Fibroblast of gingiva (primary cell): ENCODE measurements at regions not wholly inside any gene's neighbourhood (a gene's known extent, or its start where the extent isn't known, plus 50 kb on each side); places are given as distances from the start of the nearest gene placed in this dataset.

Experiments
- DNase-seq: peaks from one replicate; pipeline ENCODE4 v3.0.0-alpha.2; 2011; ENCODE audit warnings: low read depth

DNA sequence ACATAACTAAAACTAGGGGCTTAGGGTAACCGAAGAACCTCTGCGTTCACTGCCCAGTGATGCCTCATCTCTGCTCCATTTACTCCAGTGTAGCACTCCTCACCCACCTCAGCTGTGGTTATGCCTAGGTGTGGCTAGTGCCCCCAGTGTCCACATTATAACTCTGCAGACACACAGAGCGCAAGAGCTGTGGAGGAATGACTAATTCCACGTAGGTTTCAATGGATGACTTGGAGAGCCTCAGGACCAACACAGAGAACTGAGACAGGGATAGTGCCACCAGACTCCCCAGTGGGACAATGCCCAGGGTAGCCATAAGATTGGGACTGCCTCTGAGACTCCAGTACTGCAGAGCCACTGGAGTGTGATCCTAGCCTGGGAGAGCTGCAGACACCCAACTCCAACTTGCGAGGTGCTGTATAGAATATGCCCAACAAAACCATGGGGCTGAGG is 542.4 kb upstream of the DIPK2B start:
- DNase-seq = peak; percentile 56

DNA sequence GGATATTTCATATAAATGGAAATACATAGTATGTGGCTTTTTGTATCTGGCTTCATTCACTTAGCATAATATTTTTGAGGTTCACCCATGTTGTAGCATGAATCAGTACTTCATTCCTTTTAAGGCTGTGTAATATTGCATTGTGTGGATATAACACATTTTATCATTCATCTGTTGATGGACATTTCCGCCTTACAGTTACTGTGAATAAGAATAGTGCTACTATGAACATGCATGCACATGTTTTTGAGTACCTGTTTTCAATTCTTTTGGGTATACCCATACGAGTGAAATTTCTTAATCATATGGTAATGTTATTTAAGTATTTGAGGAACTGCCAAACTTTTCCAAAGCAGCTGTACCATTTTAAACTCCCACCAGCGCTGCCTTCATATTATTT is 539.6 kb upstream of the DIPK2B start:
- DNase-seq = no peak

DNA sequence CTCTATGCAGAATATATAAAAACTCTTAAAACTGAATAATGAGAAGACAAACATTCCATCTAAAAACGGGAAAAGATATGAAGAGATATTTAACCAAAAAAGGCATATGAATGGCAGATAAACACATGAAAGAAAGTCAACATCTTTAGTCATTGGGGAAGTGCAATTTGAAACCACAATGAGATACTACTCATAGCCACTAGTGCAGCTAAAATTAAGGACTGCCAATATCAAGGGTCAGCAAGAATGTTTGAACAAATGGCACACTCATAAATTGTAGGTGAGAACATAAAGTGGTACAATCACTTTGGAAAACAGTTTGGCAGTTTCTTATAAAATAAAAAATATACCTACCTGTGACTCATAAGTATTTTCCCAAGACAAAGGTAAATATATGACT is 534.9 kb upstream of the DIPK2B start:
- no peak for DNase-seq

DNA sequence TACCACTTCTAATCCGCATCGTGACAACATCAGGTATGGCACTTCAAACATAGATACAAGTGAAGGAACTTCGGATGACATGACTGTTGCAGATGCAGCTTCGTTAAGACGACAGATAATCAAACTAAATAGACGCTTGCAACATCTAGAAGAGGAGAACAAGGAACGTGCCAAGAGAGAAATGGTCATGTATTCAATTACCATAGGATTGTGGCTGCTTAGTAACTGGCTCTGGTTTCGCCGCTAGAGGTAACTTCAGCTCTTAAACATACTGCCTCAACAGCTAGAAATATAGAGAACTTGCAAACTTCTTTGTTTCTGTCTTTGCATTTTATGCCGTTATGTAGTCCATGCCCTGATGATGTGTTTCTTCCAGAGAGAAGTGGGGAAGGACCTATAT is 530.8 kb upstream of the DIPK2B start:
- no peak for DNase-seq

DNA sequence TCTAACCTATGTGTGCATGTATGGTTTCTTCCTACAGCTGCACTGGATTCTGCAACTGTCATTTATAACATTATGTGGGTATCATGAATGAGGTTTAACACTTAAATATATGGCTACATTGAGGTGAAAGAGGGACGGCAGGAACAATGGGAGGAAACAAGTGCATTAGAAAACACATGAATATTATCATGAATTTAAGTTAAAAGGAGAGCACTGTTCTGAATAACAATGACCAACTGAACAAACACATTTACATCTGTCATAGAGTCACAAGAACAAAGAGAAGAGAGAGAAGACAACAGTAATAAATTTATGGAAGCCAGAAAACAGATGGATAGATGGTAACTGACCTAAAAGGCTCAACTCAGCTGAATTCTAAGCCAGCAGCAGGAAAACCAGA is 527.1 kb upstream of the DIPK2B start:
- DNase-seq = no peak

DNA sequence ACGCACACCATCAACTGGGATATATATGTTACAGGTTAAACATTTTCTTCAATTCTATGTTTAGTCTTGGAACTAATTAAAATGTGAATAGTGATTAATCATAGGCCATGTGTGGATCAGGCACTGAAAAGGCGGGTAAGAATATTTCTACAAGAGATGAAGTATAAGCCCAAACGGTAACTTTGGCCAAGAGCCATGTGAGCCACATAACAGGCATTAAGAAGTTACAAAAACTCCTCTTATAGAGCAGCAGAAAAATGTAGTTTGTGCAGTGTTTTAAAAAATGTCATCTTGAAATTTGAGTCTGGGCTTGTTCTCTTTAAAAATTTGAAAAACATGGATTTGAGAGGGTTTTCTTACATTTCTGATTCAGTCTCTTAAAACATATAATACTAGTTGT is 521.8 kb upstream of the DIPK2B start:
- no peak for DNase-seq

DNA sequence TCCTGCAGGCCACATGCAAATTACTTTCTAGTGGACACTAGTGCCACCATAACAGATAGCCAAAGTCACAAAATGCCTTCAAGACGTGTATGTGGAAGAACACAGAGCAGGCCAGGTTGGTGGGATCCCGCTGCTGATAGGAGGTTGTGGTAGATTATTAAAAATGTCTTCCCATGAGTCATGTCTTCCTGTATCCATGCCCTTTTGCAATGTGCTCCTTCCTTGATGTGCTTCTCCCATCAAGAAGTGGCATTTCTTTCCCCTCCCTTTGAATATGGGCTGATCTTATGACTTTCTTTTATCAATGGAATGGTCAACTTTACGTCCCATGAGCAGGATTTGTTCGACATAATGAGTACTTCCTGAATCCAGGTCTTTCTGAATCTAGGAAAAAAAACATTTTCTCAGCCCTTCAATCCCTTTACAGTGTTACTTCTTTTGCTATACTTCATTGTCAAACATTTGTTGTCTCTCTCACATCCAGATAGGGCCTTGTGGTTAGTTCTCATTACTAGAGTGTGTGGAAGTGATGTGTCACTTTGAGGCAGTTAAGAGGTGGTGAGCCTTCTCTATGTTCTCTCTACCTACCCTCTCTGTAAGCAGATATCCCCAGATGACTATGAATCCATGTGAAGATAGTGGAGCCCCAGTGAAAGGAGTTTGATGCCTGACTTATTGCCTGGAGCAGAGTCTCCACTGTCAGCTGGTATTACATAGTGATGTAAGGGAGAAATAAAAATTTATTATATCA is 519.2 kb upstream of the DIPK2B start:
- DNase-seq = no peak

DNA sequence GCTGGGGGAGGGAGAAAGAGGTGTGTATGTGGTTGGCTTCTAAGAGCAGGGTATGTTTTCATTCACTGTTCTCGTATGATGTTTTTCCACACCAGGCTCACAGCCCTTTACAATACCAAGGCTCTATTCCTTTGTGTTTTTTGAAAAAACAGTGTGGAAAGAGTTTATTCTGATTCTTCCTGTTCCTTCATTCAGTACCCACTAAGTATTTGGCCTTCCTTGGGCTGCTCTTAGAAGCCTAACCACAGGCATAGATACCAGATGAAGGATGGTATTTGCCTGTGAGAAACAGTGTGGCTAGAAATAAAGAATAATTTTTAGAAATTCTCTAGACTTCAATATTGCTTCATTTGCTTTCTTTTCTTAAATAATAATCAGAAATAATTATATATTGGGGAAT is 518.0 kb upstream of the DIPK2B start:
- no peak for DNase-seq

DNA sequence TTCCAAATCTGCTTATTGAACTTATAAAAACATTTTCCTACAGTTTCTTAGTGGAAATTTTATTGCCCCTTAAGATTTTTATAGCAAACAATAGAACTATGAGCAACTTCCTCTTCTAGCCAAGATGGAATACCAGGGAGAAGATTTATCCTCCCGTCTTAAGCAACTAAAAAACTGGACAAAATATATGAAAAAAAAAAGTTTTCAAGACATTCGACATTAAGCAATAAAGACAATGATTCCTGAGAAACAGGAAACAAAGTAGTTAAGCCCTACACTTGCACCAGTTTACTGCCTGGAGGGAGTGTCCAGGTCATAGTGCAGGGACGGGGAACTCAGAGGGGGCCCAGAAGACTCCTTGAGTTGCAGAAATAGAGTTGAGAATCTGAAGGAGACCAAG is 516.1 kb upstream of the DIPK2B start:
- no peak for DNase-seq

DNA sequence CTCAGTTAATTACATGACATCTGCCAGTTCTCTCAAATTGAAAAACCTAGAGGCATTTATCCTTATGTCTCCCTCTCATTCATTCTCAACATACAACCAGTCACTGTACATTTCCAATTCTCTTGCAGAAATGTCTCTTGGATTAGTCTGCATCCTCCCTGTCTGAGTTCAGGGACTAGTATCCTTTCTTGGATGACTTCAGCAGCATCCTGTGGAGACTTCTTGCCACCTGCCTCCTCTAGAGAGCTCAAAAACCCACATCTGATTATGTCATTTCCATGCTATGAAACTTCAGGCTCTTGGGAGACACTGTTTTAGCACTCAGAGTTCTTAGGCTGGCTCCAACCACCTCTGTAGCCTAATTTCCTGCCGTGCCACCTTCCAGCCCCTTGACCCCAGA is 515.1 kb upstream of the DIPK2B start:
- DNase-seq = no peak

DNA sequence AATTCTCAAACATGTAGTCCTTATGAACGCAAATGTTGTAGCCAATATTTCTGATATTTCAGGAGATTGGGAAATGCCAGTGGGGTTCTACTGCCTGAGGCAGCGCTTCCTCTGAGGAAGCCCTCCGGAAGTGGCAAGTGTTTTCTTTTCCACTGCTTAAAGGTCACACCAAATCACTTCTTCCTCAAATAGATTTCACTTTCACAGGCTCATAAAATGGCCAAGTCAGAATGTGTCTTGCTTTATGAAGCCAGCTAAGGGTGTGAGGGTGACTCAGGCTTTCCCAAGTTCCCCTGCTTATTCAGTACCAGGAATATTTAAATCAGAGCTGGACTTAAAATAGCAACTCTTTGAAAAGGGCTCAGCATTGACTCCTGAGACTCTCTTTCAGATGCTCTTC is 514.2 kb upstream of the DIPK2B start:
- peak; percentile 37 for DNase-seq

DNA sequence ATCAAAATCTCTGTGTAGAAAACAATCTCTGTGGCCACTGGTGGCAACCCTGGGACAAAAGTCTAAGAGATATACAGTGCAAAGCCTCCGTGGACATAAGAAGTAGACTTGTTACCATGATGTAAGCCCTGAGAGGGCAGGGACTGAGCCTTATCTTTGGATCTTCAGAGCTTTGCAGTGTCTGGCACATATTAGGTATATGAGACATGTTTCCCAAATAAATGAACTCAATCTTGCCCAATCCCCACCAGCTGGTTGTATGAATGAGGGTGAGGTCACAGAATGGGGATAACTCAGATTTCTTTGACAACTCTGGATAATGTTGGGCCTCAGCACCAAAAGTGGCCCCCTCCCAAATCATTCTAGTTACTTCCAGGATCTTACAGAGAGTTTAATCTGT is 511.4 kb upstream of the DIPK2B start:
- peak; percentile 59 for DNase-seq

DNA sequence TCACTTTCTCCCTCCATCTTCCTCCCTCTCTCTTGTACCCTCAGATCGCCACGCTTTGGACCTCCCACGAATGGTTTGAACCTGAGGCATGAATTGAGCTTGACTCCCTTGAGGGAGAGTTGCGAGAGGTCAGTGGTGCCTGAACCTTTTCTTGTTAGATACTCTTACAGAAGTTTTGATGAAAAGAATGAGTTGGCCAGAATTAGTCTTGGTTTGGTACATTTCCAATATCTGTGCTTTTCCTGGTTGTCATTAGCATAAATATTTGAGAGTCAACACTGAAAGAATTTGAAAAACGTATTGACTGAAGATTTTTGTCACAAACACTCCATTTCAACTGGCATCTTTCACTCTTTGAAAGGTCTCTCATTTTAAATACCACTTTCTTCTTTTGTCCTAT is 510.6 kb upstream of the DIPK2B start:
- DNase-seq = peak; percentile 82

DNA sequence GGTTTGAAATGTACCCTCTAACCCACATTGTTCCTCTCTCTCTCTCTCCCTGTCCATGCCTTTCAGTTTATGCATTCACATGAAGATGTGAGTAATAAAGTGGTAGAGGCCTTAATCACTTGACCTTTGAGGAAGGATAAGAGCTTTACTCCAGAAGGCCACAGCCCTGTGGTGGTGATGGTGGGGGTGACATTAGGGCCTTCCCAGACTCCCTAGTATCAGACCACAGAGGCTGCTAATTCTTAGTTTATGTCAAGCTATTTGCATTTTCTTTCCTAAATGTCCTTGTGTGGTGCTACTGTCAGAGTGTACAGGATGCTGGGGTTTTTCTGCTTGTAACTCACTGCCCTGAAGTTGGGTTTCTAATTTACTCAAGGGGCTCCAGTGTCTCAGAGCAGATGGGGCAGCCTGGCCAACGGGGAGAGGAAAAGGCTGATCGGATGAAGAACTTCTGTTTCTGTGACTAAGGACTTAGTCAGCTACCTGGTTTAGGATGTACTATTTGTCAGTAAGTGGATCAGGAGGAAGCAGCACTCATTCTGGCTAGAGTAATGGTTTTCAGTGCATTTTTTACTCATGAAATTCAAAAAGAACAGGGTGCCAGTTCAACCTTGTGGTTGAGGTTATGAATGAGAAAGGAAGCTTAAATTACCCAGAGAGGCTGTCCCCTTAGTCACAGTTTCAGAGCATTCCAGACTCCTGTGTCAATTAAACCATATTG is 509.6 kb upstream of the DIPK2B start:
- peak; percentile 90 for DNase-seq

DNA sequence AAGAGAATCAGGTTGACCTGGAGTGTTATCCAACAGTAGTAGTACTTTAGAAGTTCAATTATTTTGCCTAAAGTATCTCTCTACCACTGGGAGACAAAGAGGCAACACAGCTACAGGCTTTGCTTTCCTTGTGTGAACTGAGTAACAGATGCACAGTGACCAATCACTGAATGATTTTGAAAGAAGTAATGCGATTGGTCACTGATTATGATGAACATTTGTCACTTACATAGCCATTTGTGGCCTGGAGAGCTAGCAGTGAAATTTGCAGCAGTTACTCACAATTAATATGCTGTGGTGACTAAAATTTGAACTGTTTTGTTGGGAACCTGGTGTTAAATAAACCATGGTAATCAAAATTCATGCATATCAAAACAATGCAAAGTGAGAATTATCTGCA is 508.7 kb upstream of the DIPK2B start:
- no peak for DNase-seq

DNA sequence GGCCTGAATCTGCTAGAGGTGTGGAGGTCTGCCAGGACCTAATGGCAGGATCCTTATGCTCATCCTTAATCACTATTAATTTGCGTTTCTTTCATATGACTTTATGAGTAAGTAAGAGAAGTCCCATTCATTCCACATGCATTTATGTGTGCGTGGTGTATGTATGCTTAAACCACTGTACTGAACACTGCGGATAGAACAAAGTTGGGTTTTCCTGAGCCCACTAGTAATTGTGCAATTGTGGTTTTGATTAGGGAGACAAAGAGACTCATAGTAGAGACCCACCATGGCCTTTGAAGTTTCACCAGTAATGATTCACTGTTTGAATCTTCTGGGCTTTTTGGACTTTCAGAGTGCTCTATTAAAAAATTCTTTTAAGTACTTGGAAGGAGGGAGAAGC is 498.5 kb upstream of the DIPK2B start:
- no peak for DNase-seq

DNA sequence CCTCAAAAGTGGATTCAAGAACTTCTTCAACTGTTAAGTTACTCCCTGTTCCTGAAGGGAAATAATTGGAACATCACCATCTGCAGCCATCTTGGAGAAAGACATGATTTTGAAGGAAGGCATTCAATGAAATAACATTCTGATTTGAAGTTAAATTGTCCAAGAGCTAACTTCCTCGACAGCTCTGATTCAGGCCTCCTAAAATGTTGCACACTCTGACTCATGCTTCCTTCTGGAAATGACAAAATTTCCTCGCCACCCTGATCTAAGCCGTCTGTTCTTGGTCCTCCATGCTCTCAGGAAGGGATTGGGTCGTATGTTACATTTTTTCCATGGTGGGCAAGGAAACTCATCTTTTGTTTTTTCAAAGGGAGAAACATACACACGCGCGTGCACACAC is 496.9 kb upstream of the DIPK2B start:
- DNase-seq = peak; percentile 64

DNA sequence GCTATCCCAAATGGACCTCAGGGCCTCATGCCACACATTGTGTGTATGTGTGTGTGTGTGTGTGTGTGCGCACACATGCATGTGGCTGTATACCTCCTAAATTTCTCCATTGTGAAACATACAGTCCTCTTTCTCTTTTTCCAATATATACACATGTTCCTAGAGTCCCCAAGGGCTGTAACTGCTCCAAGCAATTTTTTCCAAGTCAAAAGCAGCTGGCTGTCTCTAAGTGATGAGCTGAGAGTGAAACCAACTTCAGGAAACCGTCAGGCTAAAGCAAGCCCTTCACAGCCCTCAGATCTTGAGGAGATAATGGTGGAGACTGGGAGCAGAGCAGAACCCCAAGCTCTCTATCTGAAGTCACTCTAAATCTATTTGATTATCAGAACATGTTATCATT is 496.1 kb upstream of the DIPK2B start:
- DNase-seq = no peak

DNA sequence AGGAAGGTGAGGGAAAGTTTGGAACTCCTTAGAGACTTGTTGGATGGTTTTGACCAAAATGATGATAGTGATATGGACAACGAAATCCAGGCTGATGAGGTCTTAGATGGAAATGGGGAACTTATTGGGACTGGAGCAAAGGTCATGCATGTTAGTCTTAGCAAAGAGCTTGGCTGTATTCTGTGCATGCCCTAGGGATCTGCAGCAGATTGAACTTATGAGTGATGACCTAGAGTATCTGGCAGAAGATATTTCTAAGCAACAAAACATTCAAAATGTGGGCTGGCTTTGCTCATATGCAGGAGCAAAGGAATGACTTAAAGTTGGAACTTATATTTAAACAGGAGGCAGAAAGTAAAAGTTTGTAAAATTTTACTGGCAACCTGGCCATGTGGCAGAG is 489.3 kb upstream of the DIPK2B start:
- DNase-seq = peak; percentile 59

DNA sequence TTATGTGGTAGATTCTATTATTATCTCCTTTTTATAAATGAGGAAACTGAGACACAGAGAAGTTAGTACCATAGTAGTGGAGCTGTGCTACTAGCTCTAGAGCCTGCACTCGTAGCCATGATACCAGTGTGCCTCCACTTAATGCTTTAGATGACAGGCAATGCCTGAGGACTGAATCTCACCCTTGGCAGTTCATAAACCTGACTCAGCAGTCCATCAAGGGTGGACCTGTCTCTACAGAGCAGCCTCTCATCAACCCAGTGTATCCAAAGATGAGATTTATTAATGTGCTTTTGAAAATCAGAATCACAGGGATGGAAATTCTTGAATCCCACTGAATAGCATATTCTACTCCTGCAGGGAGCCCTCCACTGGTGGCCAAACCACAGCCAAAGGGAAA is 483.2 kb upstream of the DIPK2B start:
- DNase-seq = no peak

DNA sequence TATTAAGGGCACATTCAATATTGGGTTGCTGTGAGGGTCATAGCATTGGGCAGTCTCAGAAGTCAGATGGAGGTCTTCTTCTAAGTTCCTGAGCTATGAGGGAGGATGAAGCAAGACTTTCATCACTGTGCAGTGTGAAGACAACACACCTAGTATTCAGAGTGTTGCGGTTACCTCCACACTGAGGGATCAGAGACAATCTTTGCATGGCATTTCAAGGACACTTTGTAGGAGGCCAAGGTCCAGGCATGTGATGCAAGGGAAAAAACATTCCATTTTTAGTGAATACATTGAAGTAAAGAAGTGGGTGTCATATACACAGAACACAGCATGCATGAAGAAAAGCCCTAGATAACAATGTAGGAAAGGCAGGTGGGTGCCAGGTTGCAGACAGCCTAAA is 481.2 kb upstream of the DIPK2B start:
- DNase-seq = no peak

DNA sequence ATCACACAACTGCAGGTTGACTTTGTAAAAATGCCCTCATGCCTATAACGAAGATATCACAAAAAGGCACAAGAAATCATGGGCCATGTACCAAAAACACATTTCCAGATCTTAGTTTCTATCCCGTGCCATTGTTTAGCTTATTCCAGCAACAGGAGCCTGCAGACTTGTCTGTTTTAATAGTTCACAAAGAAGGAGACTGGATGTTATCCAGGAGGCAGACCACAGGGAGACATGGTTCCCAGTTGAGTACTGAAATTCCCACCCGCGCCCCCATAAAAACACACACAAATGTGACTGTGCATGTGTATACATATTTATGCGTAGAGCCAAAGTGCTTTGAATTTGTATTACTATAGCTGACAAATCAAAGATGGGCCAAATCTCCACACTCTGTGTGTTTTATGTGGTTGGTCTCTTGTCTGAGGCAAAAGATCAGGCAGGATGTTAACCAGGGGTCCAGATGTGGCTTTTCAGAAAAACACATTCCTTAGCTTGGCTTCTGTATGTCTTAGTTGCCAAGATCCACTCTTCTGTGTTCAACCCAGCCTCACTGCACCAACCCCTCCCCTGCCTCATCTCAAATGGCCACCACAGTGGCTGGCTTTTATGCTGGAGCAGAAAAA is 469.2 kb upstream of the DIPK2B start:
- peak; percentile 4 for DNase-seq

DNA sequence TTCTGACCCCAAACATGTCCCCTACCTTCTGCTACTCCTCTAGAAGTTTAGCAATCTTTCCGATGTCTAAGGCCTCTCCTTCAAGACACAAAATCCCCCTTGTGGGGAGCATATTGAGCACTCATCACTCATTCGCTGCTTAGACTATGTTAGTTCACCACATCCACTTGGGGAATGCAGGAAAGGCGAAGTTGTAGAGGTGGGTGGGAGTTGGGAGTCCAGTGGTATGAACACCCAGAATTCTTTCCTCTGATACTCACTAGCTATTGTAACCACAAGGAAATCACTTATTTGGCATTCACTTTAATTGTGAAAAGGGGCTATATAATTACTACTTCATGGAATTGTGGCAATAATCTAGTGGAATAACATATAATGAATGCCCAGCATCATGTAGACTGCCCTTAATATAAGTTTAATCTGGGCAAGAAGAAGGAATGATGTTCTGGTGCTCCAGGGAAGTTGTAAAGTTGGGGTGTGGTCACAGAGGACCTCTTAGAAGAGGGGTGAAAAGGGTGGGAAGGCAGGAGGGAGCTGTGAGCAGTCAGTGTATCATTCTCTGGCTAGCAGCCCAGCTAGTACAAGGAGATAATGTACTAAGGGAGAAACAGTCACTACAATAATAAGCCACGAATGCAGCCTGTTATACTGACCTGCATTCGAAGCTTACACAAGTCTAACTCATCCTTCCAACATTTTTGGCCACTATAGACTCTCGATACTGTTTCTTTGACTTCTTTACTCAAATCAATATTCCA is 468.2 kb upstream of the DIPK2B start:
- peak; percentile 41 for DNase-seq
